AG04450 (cell line): ENCODE measurements at regions not wholly inside any gene's neighbourhood (a gene's known extent, or its start where the extent isn't known, plus 50 kb on each side); places are given as distances from the start of the nearest gene placed in this dataset.
"Not testable (repeated sequence)": the region's sequence is repeated elsewhere in the genome, so short reads cannot be mapped to it uniquely, and the experiment has no call there.

Experiments used
- CTCF ChIA-PET: fragments of 300-600, 350-600 bp; formaldehyde crosslinking; extraction: SDS; loops from one replicate; lab custom pipeline; 2022; ENCODE audit warnings: antibody characterized with exemption, inconsistent platforms; lab: Charles Lee
- POLR2A ChIA-PET: fragments of 350-600 bp; formaldehyde crosslinking; extraction: SDS; loops from one replicate; lab custom pipeline; 2021; ENCODE audit warnings: antibody characterized with exemption, inconsistent platforms; lab: Yijun Ruan, JAX
- DNase-seq: peaks from one replicate; pipeline ENCODE4 v3.0.0-alpha.2; 2011; ENCODE audit warnings: low read depth, low spot score
- H3K27ac ChIP-seq: one replicate; pipeline ENCODE4 v1.5.1; 2012; ENCODE audit warnings: low read depth, low read length, control low read depth
- H3K27me3 ChIP-seq: one replicate; pipeline ENCODE4 v1.6.0; 2012; ENCODE audit warnings: low read length; ENCODE audit not compliant: control insufficient read depth, insufficient read depth
- H3K4me3 ChIP-seq: 2 replicates; pipeline ENCODE4 v1.5.1; 2011; ENCODE audit warnings: mild to moderate bottlenecking, low read depth, low read length, control low read depth
- H3K9me3 ChIP-seq: 2 replicates; pipeline ENCODE4 v1.5.1; 2012; ENCODE audit warnings: low read length; ENCODE audit not compliant: control insufficient read depth, insufficient read depth
- CTCF ChIP-seq: IDR thresholded peaks from 2 replicates; pipeline ENCODE4 v1.5.1; 2011; ENCODE audit warnings: low read depth, low read length, control low read depth, inconsistent platforms

DNA sequence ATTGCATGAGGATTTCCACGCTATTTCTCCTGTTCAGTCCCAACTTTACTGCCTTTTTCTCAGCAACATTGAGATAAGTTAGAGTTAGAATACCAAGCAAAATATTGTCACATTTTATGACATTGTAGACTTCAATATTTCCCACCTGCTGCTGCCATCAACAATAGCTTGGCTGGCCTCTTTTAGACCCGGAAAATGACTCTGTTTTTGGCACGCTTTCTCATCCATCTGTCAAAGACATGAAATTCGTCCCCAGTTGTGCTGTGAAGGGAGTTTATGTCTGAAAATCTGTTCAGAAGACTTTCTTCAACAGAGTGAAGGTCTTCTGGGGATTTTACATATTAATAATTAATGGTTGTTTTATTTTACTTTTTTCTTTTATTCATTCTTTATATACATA lies 857.3 kb downstream of the FRK start:
- Histone ChIP-seq H3K27me3 (no peaks in the 10 kb centered on the region), H3K27ac (no peak overlapping the region), H3K9me3 (peaks cover 4% of the 10 kb centered on the region; the same call in 1 of the 2 replicates), H3K4me3 (no peak overlapping the region)
- no peak for DNase-seq
- POLR2A ChIA-PET: no interaction called here
- TF ChIP-seq CTCF: no peak
- CTCF ChIA-PET: no interaction called here

DNA sequence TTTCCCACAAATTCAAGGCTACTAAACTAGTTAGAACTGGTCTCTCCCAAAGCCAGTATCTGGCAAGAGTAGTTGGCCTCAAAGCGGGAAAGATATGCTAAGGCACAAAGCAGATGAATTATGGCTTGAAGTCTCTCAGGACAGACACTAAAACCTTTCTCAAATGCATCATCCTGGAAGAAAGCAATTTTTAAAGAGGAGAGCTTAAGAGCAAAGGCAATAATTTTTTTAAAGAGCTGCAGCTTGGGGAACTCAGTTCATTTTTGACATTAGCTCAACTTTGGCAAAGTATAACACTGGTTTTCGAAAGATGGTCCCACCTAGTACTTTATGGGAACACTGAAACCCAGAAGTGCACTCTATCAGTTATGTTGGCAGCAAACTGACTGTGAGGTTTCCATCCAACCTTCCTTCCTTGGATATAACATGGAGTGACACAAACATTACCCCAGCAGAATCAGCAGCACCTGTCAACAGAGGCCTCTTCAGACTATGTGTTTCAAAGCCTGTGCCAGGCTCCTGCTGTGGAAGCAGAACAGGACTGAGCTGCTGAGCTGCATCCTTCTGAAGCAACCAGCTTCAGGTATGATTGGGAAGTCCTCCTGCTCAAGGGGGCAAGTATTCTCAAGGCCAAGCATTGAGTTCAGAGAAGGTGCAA lies 852.3 kb upstream of the HS3ST5 start:
- ChIA-PET POLR2A (no interaction called here), CTCF (no interaction called here)
- Histone ChIP-seq H3K27me3 (no peaks in the 10 kb centered on the region), H3K4me3 (no peak overlapping the region), H3K9me3 (peaks cover 5% of the 10 kb centered on the region; the same call in 1 of the 2 replicates), H3K27ac (no peak overlapping the region)
- TF ChIP-seq CTCF: no peak
- DNase-seq: no peak

- no peaks in the 10 kb centered on the region for H3K27me3 ChIP-seq
- ChIA-PET POLR2A (no interaction called here), CTCF (no interaction called here)
- no peak for DNase-seq
- no peak overlapping the region for H3K4me3 ChIP-seq
- H3K27ac ChIP-seq: no peak overlapping the region
- TF ChIP-seq CTCF: no peak
- peaks cover 8% of the 10 kb centered on the region; the same call in 1 of the 2 replicates for H3K9me3 ChIP-seq
Measured at GRCh38 chr6:115191989-115192388, 849.2 kb upstream of the HS3ST5 start.

DNA sequence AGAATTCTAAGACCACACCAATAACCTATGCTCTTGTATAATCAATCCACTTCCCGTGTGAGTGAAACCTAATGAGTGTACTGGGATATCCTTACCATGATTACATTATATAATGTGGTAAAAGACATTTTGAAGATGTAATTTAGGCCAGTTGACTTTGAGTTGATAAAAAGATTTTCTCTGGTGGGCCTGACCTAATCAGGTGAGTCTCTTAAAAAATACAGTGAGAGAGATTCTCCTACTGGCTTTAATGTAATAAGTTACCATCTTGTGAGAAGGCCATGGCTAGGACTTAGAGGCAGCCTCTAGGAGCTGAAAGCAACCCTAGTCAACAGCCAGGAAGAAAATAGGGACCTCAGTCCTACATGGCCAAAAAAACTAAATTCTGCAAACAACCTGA lies 847.7 kb upstream of the HS3ST5 start:
- no peak for DNase-seq
- no peak overlapping the region for H3K27ac ChIP-seq
- no peaks in the 10 kb centered on the region for H3K27me3 ChIP-seq
- no peak for TF ChIP-seq CTCF
- H3K9me3 ChIP-seq: peaks cover 8% of the 10 kb centered on the region; the same call in 1 of the 2 replicates
- ChIA-PET CTCF (no interaction called here), POLR2A (no interaction called here)
- no peak overlapping the region for H3K4me3 ChIP-seq

GRCh38 chr6:115175456-115175855 lies 832.6 kb upstream of the HS3ST5 start:
- H3K27me3 ChIP-seq, H3K27ac ChIP-seq, H3K4me3 ChIP-seq, H3K9me3 ChIP-seq, DNase-seq, CTCF ChIA-PET, POLR2A ChIA-PET: not testable (repeated sequence)

DNA sequence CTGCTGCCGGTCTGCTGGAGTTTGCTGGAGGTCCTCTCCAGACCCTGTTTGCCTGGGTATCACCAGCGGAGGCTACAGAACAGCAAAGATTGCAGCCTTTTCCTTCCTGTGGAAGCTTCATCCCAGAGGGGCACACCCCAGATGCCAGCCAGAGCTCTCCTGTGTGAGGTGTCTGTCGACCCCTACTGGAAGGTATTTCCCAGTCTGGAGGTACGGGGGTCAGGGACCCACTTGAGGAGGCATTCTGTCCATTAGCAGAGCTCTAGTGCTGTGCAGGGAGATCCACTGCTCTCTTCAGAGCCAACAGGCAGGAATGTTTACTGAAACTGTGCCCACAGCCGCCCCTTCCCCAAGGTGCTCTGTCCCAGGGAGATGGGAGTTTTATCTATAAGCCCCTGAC lies 823.1 kb upstream of the HS3ST5 start:
- H3K27ac ChIP-seq, POLR2A ChIA-PET, DNase-seq, H3K4me3 ChIP-seq, H3K27me3 ChIP-seq, H3K9me3 ChIP-seq, CTCF ChIA-PET: not testable (repeated sequence)
